Neural cell (in vitro differentiated cells): ENCODE measurements at regions not wholly inside any gene's neighbourhood (a gene's known extent, or its start where the extent isn't known, plus 50 kb on each side); places are given as distances from the start of the nearest gene placed in this dataset.

Source experiments
- H2AFZ ChIP-seq: fragments of 200-600, 300-800 bp; sonication (generic), shearing (Covaris generic); 2 replicates; pipeline ENCODE4 v1.6.0; 2014; ENCODE audit warnings: low read depth, mild to moderate bottlenecking, antibody characterized with exemption, low read length, moderate library complexity
- H3F3A ChIP-seq: fragments of 200-600 bp; shearing (Covaris generic); 2 replicates; pipeline ENCODE4 v1.6.1; 2016; ENCODE audit warnings: mild to moderate bottlenecking, moderate library complexity, mixed read lengths, antibody characterized with exemption, low read length; ENCODE audit not compliant: insufficient read depth, poor library complexity, severe bottlenecking
- H3K27ac ChIP-seq: fragments of 200-600, 300-800 bp; sonication (generic), shearing (Covaris generic); 2 replicates; pipeline ENCODE4 v1.5.1; 2014; ENCODE audit warnings: mild to moderate bottlenecking, low read length, moderate library complexity
- H3K27me3 ChIP-seq: fragments of 300-800, 200-600 bp; sonication (generic), shearing (Covaris generic); 2 replicates; pipeline ENCODE4 v1.6.0; 2014; ENCODE audit warnings: mild to moderate bottlenecking, low read depth, low read length, moderate library complexity; ENCODE audit not compliant: insufficient read depth
- H3K36me3 ChIP-seq: fragments of 300-800, 200-600 bp; sonication (generic), shearing (Covaris generic); 2 replicates; pipeline ENCODE4 v1.5.1; 2014; ENCODE audit warnings: mild to moderate bottlenecking, antibody characterized with exemption, low read length, moderate library complexity; ENCODE audit not compliant: insufficient read depth
- H3K4me2 ChIP-seq: fragments of 300-800, 200-600 bp; sonication (generic), shearing (Covaris generic); 2 replicates; pipeline ENCODE4 v1.6.0; 2014; ENCODE audit warnings: mild to moderate bottlenecking, low read length
- H3K4me3 ChIP-seq: fragments of 300-800, 200-600 bp; sonication (generic), shearing (Covaris generic); 2 replicates; pipeline ENCODE4 v1.5.1; 2014; ENCODE audit warnings: mild to moderate bottlenecking, low read length, moderate library complexity
- H3K79me2 ChIP-seq: fragments of 200-600 bp; shearing (Covaris generic); replicated peaks from 2 replicates; pipeline ENCODE4 v1.6.0; 2014; ENCODE audit warnings: mild to moderate bottlenecking, low read length, moderate library complexity; ENCODE audit not compliant: insufficient read depth
- H3K9ac ChIP-seq: fragments of 300-800, 200-600 bp; sonication (generic), shearing (Covaris generic); 2 replicates; pipeline ENCODE4 v1.6.1; 2016; ENCODE audit warnings: mild to moderate bottlenecking, low read length, mixed read lengths
- H3K9me2 ChIP-seq: fragments of 200-600 bp; shearing (Covaris generic); 2 replicates; pipeline ENCODE4 v1.6.1; 2016; ENCODE audit warnings: mild to moderate bottlenecking, low read length, mixed read lengths; ENCODE audit not compliant: insufficient read depth
- H3K9me3 ChIP-seq: fragments of 200-600, 300-800 bp; sonication (generic), shearing (Covaris generic); 2 replicates; pipeline ENCODE4 v1.6.1; 2016; ENCODE audit warnings: mild to moderate bottlenecking, mixed run types, low read length, moderate library complexity, mixed read lengths
- H4K20me1 ChIP-seq: fragments of 200-600 bp; shearing (Covaris generic); 2 replicates; pipeline ENCODE4 v1.6.1; 2016; ENCODE audit warnings: mild to moderate bottlenecking, mixed run types; ENCODE audit not compliant: insufficient read depth
- EP300 ChIP-seq: fragments of 450-650 bp; conservative IDR thresholded peaks from 2 replicates; pipeline ENCODE4 v1.6.1; 2014; ENCODE audit warnings: antibody characterized with exemption, mild to moderate bottlenecking, moderate library complexity; ENCODE audit not compliant: poor library complexity, severe bottlenecking
- EZH2 ChIP-seq: fragments of 200-600, 300-800 bp; shearing (Covaris generic), sonication (generic); IDR thresholded peaks from 2 replicates; pipeline ENCODE4 v1.6.1; 2014; ENCODE audit warnings: antibody characterized with exemption, low read length, borderline replicate concordance, mild to moderate bottlenecking; ENCODE audit not compliant: insufficient read depth, poor library complexity, severe bottlenecking
- MXI1 ChIP-seq: fragments of 450-650 bp; conservative IDR thresholded peaks from 2 replicates; pipeline ENCODE4 v1.6.1; 2014; ENCODE audit warnings: antibody characterized with exemption, mild to moderate bottlenecking; ENCODE audit not compliant: poor library complexity, severe bottlenecking
- POLR2AphosphoS5 ChIP-seq: IDR thresholded peaks from 2 replicates; pipeline ENCODE4 v1.6.1; 2012
- RAD21 ChIP-seq: fragments of 450-650 bp; conservative IDR thresholded peaks from 2 replicates; pipeline ENCODE4 v1.6.1; 2014; ENCODE audit warnings: antibody characterized with exemption, mild to moderate bottlenecking, moderate library complexity
- SMC3 ChIP-seq: fragments of 450-650 bp; conservative IDR thresholded peaks from 2 replicates; pipeline ENCODE4 v1.6.1; 2014; ENCODE audit warnings: antibody characterized with exemption, mild to moderate bottlenecking, moderate library complexity; ENCODE audit not compliant: poor library complexity
- TAF1 ChIP-seq: IDR thresholded peaks from 2 replicates; pipeline ENCODE4 v1.6.1; 2012; ENCODE audit warnings: low read depth
- TF ChIP-seq, protein P1 (sequence below): IDR thresholded peaks from 2 replicates; pipeline ENCODE4 v1.6.1; 2012; ENCODE audit warnings: borderline replicate concordance
- TF ChIP-seq, protein P2 (sequence below): fragments of 450-650 bp; IDR thresholded peaks from 2 replicates; pipeline ENCODE4 v1.5.1; 2014; ENCODE audit warnings: antibody characterized with exemption, mild to moderate bottlenecking, moderate library complexity; ENCODE audit not compliant: poor library complexity, severe bottlenecking

DNA sequence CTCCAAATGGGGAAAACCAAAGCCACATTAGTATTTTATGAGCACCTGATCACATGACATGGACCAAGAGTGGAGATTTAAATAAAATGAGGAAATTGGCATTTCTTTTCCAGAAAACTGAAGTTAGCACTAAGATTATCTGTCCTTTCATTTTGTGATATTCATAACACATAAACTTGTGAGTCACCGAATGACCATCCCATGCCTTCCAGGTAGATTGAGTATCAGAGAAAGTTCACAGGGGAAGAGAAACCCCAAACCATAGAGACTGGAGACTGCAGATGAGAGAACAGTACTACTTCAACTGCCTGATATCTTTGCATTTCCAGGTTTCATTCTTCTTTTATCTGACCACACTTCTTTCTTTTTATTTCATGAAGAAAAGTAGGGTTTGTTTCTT lies 176.3 kb upstream of the LRP1B start:
- no peak overlapping the region for H3K4me2 ChIP-seq
- no peaks in the 10 kb centered on the region for H4K20me1 ChIP-seq
- H3K9me3 ChIP-seq = peaks cover 6% of the 10 kb centered on the region
- no peaks in the 10 kb centered on the region for H3K27me3 ChIP-seq
- no peak overlapping the region for H3K9ac ChIP-seq
- H3K4me3 ChIP-seq = no peak overlapping the region
- H3K79me2 ChIP-seq = no peaks in the 10 kb centered on the region
- H3K9me2 ChIP-seq = no peaks in the 10 kb centered on the region
- no peaks in the 10 kb centered on the region for H3F3A ChIP-seq
- no peaks in the 10 kb centered on the region for H3K36me3 ChIP-seq
- no peak overlapping the region for H2AFZ ChIP-seq
- H3K27ac ChIP-seq = no peak overlapping the region
- TF ChIP-seq RAD21 (no peak), MXI1 (no peak), EZH2 (no peak), TAF1 (no peak)
- TF ChIP-seq, protein P1, sequence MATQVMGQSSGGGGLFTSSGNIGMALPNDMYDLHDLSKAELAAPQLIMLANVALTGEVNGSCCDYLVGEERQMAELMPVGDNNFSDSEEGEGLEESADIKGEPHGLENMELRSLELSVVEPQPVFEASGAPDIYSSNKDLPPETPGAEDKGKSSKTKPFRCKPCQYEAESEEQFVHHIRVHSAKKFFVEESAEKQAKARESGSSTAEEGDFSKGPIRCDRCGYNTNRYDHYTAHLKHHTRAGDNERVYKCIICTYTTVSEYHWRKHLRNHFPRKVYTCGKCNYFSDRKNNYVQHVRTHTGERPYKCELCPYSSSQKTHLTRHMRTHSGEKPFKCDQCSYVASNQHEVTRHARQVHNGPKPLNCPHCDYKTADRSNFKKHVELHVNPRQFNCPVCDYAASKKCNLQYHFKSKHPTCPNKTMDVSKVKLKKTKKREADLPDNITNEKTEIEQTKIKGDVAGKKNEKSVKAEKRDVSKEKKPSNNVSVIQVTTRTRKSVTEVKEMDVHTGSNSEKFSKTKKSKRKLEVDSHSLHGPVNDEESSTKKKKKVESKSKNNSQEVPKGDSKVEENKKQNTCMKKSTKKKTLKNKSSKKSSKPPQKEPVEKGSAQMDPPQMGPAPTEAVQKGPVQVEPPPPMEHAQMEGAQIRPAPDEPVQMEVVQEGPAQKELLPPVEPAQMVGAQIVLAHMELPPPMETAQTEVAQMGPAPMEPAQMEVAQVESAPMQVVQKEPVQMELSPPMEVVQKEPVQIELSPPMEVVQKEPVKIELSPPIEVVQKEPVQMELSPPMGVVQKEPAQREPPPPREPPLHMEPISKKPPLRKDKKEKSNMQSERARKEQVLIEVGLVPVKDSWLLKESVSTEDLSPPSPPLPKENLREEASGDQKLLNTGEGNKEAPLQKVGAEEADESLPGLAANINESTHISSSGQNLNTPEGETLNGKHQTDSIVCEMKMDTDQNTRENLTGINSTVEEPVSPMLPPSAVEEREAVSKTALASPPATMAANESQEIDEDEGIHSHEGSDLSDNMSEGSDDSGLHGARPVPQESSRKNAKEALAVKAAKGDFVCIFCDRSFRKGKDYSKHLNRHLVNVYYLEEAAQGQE = no peak
- TF ChIP-seq, protein P2, sequence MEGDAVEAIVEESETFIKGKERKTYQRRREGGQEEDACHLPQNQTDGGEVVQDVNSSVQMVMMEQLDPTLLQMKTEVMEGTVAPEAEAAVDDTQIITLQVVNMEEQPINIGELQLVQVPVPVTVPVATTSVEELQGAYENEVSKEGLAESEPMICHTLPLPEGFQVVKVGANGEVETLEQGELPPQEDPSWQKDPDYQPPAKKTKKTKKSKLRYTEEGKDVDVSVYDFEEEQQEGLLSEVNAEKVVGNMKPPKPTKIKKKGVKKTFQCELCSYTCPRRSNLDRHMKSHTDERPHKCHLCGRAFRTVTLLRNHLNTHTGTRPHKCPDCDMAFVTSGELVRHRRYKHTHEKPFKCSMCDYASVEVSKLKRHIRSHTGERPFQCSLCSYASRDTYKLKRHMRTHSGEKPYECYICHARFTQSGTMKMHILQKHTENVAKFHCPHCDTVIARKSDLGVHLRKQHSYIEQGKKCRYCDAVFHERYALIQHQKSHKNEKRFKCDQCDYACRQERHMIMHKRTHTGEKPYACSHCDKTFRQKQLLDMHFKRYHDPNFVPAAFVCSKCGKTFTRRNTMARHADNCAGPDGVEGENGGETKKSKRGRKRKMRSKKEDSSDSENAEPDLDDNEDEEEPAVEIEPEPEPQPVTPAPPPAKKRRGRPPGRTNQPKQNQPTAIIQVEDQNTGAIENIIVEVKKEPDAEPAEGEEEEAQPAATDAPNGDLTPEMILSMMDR = no peak

DNA sequence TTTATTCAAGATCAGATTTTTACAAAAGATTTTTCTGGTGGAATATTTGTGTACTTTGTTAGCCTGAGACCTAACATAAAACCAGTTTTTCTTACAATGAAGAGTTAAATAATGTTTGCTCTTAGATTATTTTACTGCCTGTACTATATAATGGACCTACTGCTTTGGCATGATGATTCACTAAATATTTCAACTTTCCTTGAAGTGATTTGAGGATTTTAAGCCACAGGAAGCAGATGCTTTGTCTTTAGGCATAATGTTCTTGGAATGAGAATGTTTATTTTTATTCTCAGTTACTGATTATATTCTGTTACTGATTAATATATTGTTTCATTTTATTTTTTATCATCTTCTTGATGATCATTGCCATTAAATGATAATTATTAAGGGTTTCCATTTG lies 175.3 kb upstream of the LRP1B start:
- Histone ChIP-seq H3K79me2 (no peaks in the 10 kb centered on the region), H3F3A (no peaks in the 10 kb centered on the region), H3K27ac (no peak overlapping the region), H2AFZ (no peak overlapping the region), H3K9ac (no peak overlapping the region), H3K9me3 (peaks cover 6% of the 10 kb centered on the region), H3K27me3 (no peaks in the 10 kb centered on the region), H3K9me2 (no peaks in the 10 kb centered on the region), H4K20me1 (no peaks in the 10 kb centered on the region), H3K4me3 (no peak overlapping the region), H3K36me3 (no peaks in the 10 kb centered on the region), H3K4me2 (no peak overlapping the region)
- no peak for TF ChIP-seq MXI1
- TF ChIP-seq EZH2 = no peak
- TF ChIP-seq EP300 = no peak
- TF ChIP-seq, protein P1 = no peak
- no peak for TF ChIP-seq SMC3
- no peak for TF ChIP-seq POLR2AphosphoS5
- no peak for TF ChIP-seq TAF1
- TF ChIP-seq RAD21 = no peak
- TF ChIP-seq, protein P2 = no peak
